ENCODE measurements at regions not wholly inside any gene's neighbourhood (a gene's known extent, or its start where the extent isn't known, plus 50 kb on each side); places are given as distances from the start of the nearest gene placed in this dataset.

DNA sequence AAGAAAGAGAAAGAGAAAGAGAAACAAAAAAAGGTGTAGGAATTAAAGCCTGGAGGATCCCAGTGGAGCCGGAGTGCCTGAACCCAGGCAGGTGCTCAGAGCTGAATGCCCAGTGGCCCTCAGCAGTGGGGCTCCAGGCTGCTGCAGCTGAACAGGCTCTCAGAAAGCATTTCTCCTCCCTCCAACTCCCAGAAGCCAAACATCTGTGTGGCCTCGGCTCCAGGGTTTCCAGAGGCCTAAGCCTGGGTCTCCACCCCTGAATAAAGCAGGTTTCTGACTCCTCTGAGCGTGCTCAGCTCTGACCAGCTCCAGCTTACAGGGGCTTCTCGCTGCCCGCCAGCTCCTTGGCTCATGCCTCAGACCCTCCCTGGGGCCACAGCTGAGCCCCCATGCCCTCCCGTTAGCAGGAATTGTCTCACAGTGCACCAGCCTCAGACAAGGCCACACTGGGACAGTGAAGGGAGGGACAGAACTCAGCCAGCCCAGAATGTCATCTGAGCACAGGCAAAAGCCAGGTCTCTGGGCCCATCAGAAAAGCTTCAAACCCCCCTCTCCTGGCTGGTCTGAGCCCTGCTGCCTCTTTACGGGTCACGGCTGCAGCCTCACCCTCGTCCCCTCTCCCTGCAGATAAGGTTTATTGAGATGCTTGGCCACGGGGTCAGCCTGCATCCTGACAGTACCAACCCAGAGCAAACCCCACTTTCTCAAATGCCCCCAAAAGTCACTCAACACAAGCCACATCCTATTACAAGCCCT lies 114.4 kb upstream of the PPP1R26 start:
- TF ChIP-seq POLR2A (IDR thresholded peaks at IDR 0.05) (no peak), POLR2AphosphoS5 (IDR thresholded peaks at IDR 0.05) (no peak)
- TF ChIP-seq, protein P1, sequence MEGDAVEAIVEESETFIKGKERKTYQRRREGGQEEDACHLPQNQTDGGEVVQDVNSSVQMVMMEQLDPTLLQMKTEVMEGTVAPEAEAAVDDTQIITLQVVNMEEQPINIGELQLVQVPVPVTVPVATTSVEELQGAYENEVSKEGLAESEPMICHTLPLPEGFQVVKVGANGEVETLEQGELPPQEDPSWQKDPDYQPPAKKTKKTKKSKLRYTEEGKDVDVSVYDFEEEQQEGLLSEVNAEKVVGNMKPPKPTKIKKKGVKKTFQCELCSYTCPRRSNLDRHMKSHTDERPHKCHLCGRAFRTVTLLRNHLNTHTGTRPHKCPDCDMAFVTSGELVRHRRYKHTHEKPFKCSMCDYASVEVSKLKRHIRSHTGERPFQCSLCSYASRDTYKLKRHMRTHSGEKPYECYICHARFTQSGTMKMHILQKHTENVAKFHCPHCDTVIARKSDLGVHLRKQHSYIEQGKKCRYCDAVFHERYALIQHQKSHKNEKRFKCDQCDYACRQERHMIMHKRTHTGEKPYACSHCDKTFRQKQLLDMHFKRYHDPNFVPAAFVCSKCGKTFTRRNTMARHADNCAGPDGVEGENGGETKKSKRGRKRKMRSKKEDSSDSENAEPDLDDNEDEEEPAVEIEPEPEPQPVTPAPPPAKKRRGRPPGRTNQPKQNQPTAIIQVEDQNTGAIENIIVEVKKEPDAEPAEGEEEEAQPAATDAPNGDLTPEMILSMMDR (IDR thresholded peaks at IDR 0.05), result no peak

Measured in stomach (tissue), 4 donors.